ENCODE measurements at regions not wholly inside any gene's neighbourhood (a gene's known extent, or its start where the extent isn't known, plus 50 kb on each side); places are given as distances from the start of the nearest gene placed in this dataset.

- Mint-ChIP-seq H3K36me3 (ENCODE audit: low read depth) (no peaks in the 10 kb centered on the region), H3K9me3 (no peaks in the 10 kb centered on the region), H3K4me3 (no peak overlapping the region), H3K27me3 (ENCODE audit: low read depth) (no peaks in the 10 kb centered on the region), H3K27ac (no peak overlapping the region), H3K4me1 (ENCODE audit: low read depth) (peaks cover 11% of the 10 kb centered on the region)
- CTCF ChIA-PET, result interaction anchor here (1.1 kb wide), 1 partner anchor 42 kb away, joined by 3 read pairs; no protein-coding TSS in a partner anchor
- intact Hi-C loops (cut with micrococcal nuclease), result no loop called here
- no peak for DNase-seq
Observed at GRCh38 chr10:6962576-6962975, 382.5 kb upstream of the PRKCQ start.

GRCh38 chr10:6958711-6959110 lies 378.6 kb upstream of the PRKCQ start:
- DNase-seq, result no peak
- Mint-ChIP-seq H3K27me3 (ENCODE audit: low read depth) (no peaks in the 10 kb centered on the region), H3K36me3 (ENCODE audit: low read depth) (no peaks in the 10 kb centered on the region), H3K9me3 (no peaks in the 10 kb centered on the region), H3K4me3 (no peak overlapping the region), H3K27ac (no peak overlapping the region), H3K4me1 (ENCODE audit: low read depth) (peaks cover 11% of the 10 kb centered on the region)
- intact Hi-C loops (cut with micrococcal nuclease), result no loop called here
- CTCF ChIA-PET, result interaction anchor here (1.0 to 3.6 kb wide), 4 partner anchors 28 to 162 kb away, joined by 3 to 12 read pairs (median 3); no protein-coding TSS in a partner anchor

DNA sequence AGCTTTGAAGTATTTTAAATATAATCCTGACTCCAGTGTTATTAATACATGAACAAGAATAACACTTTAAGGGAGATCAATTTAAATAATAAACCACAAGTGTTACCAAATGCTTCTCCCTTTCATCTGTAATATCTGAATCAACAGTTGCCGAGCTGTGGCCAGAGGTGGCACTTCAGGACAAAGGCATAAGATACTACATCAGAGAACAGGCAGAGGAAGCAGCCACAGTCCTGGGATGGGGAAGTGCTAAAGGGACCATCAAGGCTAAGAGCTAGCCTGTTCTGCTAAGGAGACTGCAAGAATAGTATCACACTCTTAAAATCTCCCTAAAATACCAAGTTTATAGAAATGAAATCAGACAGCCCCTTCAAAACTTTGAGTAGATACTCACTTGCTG lies 378.2 kb upstream of the PRKCQ start:
- Mint-ChIP-seq H3K4me1 (ENCODE audit: low read depth) (peaks cover 11% of the 10 kb centered on the region), H3K27me3 (ENCODE audit: low read depth) (no peaks in the 10 kb centered on the region), H3K4me3 (no peak overlapping the region), H3K27ac (no peak overlapping the region), H3K9me3 (no peaks in the 10 kb centered on the region), H3K36me3 (ENCODE audit: low read depth) (no peaks in the 10 kb centered on the region)
- intact Hi-C loops (cut with micrococcal nuclease), result no loop called here
- CTCF ChIA-PET, result interaction anchor here (0.7 to 3.6 kb wide), 5 partner anchors 28 to 163 kb away, joined by 3 to 12 read pairs (median 3); no protein-coding TSS in a partner anchor
- no peak for DNase-seq

DNA sequence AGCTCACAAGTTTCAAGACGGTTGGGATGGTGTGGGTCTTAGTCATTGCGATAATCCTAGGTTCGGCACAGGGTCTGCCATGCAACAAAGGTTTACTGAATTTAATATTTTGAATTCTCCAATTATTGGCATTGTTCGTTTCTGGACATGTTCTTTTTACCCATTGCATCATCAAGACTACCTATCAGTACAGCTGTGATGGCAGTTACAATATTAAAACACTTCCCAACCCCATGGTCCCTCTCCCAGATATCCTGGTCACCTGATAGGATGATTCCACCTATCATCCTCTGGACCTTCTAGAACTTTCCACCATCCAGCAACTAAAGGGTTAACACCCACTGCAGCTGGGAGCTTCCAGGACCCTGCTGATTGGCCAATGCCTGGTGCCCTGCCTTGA lies 377.8 kb upstream of the PRKCQ start:
- peaks cover 11% of the 10 kb centered on the region for H3K4me1 Mint-ChIP-seq (ENCODE audit: low read depth)
- intact Hi-C loops (cut with micrococcal nuclease), result no loop called here
- H3K27ac Mint-ChIP-seq, result no peak overlapping the region
- no peaks in the 10 kb centered on the region for H3K9me3 Mint-ChIP-seq
- no peaks in the 10 kb centered on the region for H3K36me3 Mint-ChIP-seq (ENCODE audit: low read depth)
- no peak for DNase-seq
- CTCF ChIA-PET, result interaction anchor here (0.7 to 3.6 kb wide), 5 partner anchors 29 to 163 kb away, joined by 3 to 12 read pairs (median 3); no protein-coding TSS in a partner anchor
- no peaks in the 10 kb centered on the region for H3K27me3 Mint-ChIP-seq (ENCODE audit: low read depth)
- H3K4me3 Mint-ChIP-seq, result no peak overlapping the region

- Mint-ChIP-seq H3K4me3 (no peak overlapping the region), H3K27ac (no peak overlapping the region), H3K27me3 (ENCODE audit: low read depth) (no peaks in the 10 kb centered on the region), H3K36me3 (ENCODE audit: low read depth) (no peaks in the 10 kb centered on the region), H3K9me3 (no peaks in the 10 kb centered on the region), H3K4me1 (ENCODE audit: low read depth) (peaks cover 11% of the 10 kb centered on the region)
- no peak for DNase-seq
- intact Hi-C loops (cut with micrococcal nuclease), result no loop called here
- CTCF ChIA-PET, result interaction anchor here (3.6 kb wide), 1 partner anchor 36 kb away, joined by 12 read pairs; no protein-coding TSS in a partner anchor
Observed at GRCh38 chr10:6956562-6956961, 376.5 kb upstream of the PRKCQ start.

- no peak overlapping the region for H3K4me3 Mint-ChIP-seq
- peaks cover 11% of the 10 kb centered on the region for H3K4me1 Mint-ChIP-seq (ENCODE audit: low read depth)
- no peaks in the 10 kb centered on the region for H3K36me3 Mint-ChIP-seq (ENCODE audit: low read depth)
- H3K27ac Mint-ChIP-seq, result no peak overlapping the region
- H3K9me3 Mint-ChIP-seq, result no peaks in the 10 kb centered on the region
- H3K27me3 Mint-ChIP-seq (ENCODE audit: low read depth), result no peaks in the 10 kb centered on the region
- no peak for DNase-seq
- intact Hi-C loops (cut with micrococcal nuclease), result no loop called here
- CTCF ChIA-PET, result no interaction called here
Observed at GRCh38 chr10:6953271-6953801, 373.3 kb upstream of the PRKCQ start.

DNA sequence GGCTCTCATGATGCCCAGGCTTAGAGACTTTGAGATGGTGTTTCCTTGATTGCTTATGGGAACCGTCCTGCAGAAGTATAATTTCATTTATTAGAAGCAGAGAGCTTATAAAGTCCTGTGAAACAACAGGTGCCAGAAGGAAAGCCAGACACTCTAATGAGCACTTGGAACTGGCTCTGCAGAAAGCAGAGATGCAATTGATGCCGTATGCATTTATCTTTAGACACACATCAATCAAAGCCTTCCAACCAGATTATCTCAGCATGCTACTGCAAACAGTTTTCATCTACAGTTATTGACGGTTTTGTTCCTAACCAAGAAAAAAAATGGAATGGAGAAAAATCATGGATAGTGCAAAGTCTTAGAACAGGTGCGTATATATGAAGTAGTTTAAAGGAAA lies 371.7 kb upstream of the PRKCQ start:
- CTCF ChIA-PET, result interaction anchor here (1.2 kb wide), 1 partner anchor 34 kb away, joined by 3 read pairs; no protein-coding TSS in a partner anchor
- intact Hi-C loops (cut with micrococcal nuclease), result no loop called here
- H3K4me1 Mint-ChIP-seq (ENCODE audit: low read depth), result peaks cover 6% of the 10 kb centered on the region

DNA sequence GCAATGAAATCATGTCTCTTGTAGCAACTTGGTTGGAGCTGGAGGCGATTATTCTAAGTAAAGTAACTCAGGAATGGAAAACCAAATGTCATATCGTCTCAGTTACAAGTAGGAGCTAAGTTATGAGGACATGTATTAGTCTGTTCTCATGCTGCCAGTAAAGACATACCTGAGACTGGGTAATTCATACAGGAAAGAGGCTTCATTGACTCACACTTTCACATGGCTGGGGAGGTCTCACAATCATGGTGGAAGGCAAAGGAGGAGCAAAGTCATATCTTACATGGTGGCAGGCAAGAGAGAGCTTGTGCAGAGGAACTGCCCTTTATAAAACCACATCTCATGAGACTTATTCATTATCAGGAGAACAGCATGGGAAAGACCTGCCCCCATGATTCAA lies 370.1 kb upstream of the PRKCQ start:
- H3K9me3 Mint-ChIP-seq, result no peaks in the 10 kb centered on the region
- peak; percentile 29 for DNase-seq
- H3K4me1 Mint-ChIP-seq (ENCODE audit: low read depth), result peaks cover 6% of the 10 kb centered on the region
- H3K4me3 Mint-ChIP-seq, result no peak overlapping the region
- H3K36me3 Mint-ChIP-seq (ENCODE audit: low read depth), result no peaks in the 10 kb centered on the region
- intact Hi-C loops (cut with micrococcal nuclease), result no loop called here
- CTCF ChIA-PET, result interaction anchor here (0.7 to 1.7 kb wide), 2 partner anchors 19 to 30 kb away, joined by 3 read pairs; no protein-coding TSS in a partner anchor
- H3K27me3 Mint-ChIP-seq (ENCODE audit: low read depth), result no peaks in the 10 kb centered on the region
- no peak overlapping the region for H3K27ac Mint-ChIP-seq

More for the DNA sequence above, 371.7 kb upstream of the PRKCQ start:
- no peaks in the 10 kb centered on the region for H3K9me3 Mint-ChIP-seq
- no peaks in the 10 kb centered on the region for H3K36me3 Mint-ChIP-seq (ENCODE audit: low read depth)
- no peak for DNase-seq
- no peak overlapping the region for H3K4me3 Mint-ChIP-seq
- no peaks in the 10 kb centered on the region for H3K27me3 Mint-ChIP-seq (ENCODE audit: low read depth)
- H3K27ac Mint-ChIP-seq, result no peak overlapping the region

DNA sequence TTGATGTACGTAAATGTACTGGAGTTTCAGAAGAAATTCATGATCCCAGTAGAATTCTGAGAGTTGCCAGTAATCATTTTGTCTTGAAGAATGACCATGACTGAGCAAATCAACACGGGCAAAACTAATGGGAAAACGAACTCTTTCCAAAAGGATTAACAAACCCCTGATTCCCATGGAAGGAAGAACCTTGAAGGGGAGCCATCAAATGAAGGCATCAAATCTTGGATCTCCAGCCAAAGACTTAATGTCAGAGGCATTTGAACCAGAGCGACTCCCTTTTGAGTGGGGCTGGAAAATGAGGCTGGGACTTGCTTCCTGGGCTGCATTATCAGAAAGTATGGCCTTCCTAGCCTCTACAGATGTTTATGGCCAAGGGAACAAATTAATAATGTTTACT lies 364.4 kb upstream of the PRKCQ start:
- CTCF ChIA-PET, result no interaction called here
- intact Hi-C loops (cut with micrococcal nuclease), result no loop called here
- Mint-ChIP-seq H3K27ac (no peak overlapping the region), H3K36me3 (ENCODE audit: low read depth) (no peaks in the 10 kb centered on the region), H3K9me3 (no peaks in the 10 kb centered on the region), H3K4me3 (no peak overlapping the region), H3K27me3 (ENCODE audit: low read depth) (peaks cover 6% of the 10 kb centered on the region), H3K4me1 (ENCODE audit: low read depth) (no peaks in the 10 kb centered on the region)
- DNase-seq, result no peak

- Mint-ChIP-seq H3K9me3 (peaks cover 2% of the 10 kb centered on the region), H3K4me3 (no peak overlapping the region), H3K36me3 (ENCODE audit: low read depth) (no peaks in the 10 kb centered on the region), H3K4me1 (ENCODE audit: low read depth) (no peaks in the 10 kb centered on the region), H3K27ac (no peak overlapping the region), H3K27me3 (ENCODE audit: low read depth) (peaks cover 6% of the 10 kb centered on the region)
- intact Hi-C loops (cut with micrococcal nuclease), result no loop called here
- CTCF ChIA-PET, result interaction anchor here (0.6 to 4.8 kb wide), 2 partner anchors 18 to 291 kb away, joined by 3 to 18 read pairs; no protein-coding TSS in a partner anchor
- DNase-seq, result no peak
Observed at GRCh38 chr10:6938384-6938783, 358.3 kb upstream of the PRKCQ start.

DNA sequence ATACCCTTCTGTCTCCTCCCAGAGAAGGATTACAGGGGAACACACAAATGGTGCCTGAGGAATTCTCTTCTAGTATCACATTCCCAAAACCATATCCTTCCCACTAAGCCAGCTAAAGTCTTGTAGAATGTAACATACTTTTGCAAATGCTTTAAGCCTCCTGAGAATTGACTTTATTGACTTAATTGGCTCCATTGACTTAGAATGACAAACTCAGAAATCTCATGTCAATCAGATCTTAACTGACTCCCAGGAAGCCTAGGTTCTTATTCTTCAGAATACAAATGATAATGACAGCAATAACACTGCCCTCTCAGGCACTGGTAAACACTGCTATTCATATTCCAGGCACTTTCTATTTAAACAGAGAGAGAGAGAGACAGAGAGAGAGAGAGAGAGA lies 356.9 kb upstream of the PRKCQ start:
- CTCF ChIA-PET, result interaction anchor here (0.6 to 4.8 kb wide), 2 partner anchors 17 to 44 kb away, joined by 4 to 18 read pairs; no protein-coding TSS in a partner anchor
- intact Hi-C loops (cut with micrococcal nuclease), result no loop called here
- peaks cover 2% of the 10 kb centered on the region for H3K9me3 Mint-ChIP-seq

DNA sequence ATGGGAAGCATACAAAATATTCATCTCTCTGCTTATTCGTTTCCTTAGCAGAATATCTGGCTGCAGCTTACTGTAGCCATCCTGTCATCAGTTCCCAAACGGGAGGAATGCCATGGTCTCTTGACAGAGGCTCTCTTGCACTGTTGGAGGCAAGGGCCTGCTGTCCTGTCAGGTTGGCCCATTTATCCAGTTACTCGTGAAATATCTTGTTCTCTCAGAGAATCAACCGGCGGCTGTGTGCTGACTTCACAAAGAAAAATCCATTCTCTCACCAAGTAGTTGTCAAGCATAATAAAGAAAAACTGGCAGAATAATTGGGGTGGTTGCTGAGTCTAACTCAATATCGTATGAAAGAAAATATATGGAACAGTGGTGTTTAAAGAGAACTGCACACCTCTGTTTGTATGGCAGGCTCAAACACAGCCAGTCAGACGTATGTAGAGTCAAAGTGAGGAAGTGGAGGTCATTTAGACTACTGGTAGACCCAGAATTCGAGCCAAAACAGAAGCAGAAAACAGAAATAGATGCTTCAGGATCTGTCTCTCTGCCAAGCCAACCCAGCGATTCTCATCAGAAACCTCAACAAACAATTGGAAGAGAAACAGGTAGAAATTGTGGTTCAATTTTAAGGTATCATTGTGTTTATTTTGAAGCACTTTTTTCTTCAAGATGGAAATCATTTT lies 349.2 kb upstream of the PRKCQ start:
- peaks cover 40% of the 10 kb centered on the region for H3K4me1 Mint-ChIP-seq (ENCODE audit: low read depth)
- intact Hi-C loops (cut with micrococcal nuclease), result loop anchor here (5.0 kb wide), 2 partner anchors 108 to 258 kb away; no protein-coding TSS in a partner anchor
- no peak overlapping the region for H3K4me3 Mint-ChIP-seq
- no peak overlapping the region for H3K27ac Mint-ChIP-seq
- H3K27me3 Mint-ChIP-seq (ENCODE audit: low read depth), result no peaks in the 10 kb centered on the region
- peaks cover 2% of the 10 kb centered on the region for H3K9me3 Mint-ChIP-seq
- CTCF ChIA-PET, result interaction anchor here (3.0 to 3.9 kb wide), 2 partner anchors 10 to 488 kb away, joined by 9 to 29 read pairs; no protein-coding TSS in a partner anchor
- DNase-seq, result no peak
- no peaks in the 10 kb centered on the region for H3K36me3 Mint-ChIP-seq (ENCODE audit: low read depth)

More for the DNA sequence above, 356.9 kb upstream of the PRKCQ start:
- peaks cover 2% of the 10 kb centered on the region for H3K27me3 Mint-ChIP-seq (ENCODE audit: low read depth)
- DNase-seq, result no peak
- H3K36me3 Mint-ChIP-seq (ENCODE audit: low read depth), result no peaks in the 10 kb centered on the region
- H3K4me1 Mint-ChIP-seq (ENCODE audit: low read depth), result no peaks in the 10 kb centered on the region
- H3K4me3 Mint-ChIP-seq, result no peak overlapping the region
- no peak overlapping the region for H3K27ac Mint-ChIP-seq

Data from activated naive CD4-positive, alpha-beta T cell treated with anti-CD3 and anti-CD28 coated beads for 36 hours (primary cell).